Duodenal mucosa (tissue), 2 donors: ENCODE measurements at regions not wholly inside any gene's neighbourhood (a gene's known extent, or its start where the extent isn't known, plus 50 kb on each side); places are given as distances from the start of the nearest gene placed in this dataset.
"Not testable (repeated sequence)": the region's sequence is repeated elsewhere in the genome, so short reads cannot be mapped to it uniquely, and the experiment has no call there.

Experiments
- H3K27ac ChIP-seq: one replicate; pipeline ENCODE4 v1.7.0; 2013; ENCODE audit warnings: low read depth, low read length
- H3K27me3 ChIP-seq, 2 donors: one replicate each; pipeline ENCODE4 v1.7.0; 2013; ENCODE audit warnings: low read length in 2 of 2, control low read depth in 1 of 2; ENCODE audit not compliant: insufficient read depth in 2 of 2, control insufficient read depth in 1 of 2
- H3K36me3 ChIP-seq, 2 donors: one replicate each; pipeline ENCODE4 v1.7.0; 2013; ENCODE audit warnings: low read length in 2 of 2, control low read depth in 1 of 2; ENCODE audit not compliant: insufficient read depth in 2 of 2, control insufficient read depth in 1 of 2
- H3K4me1 ChIP-seq, 2 donors: one replicate each; pipeline ENCODE4 v1.7.0; 2013; ENCODE audit warnings: low read length in 2 of 2, control low read depth in 1 of 2; ENCODE audit not compliant: insufficient read depth in 2 of 2, control insufficient read depth in 1 of 2
- H3K4me3 ChIP-seq, 2 donors: one replicate each; pipeline ENCODE4 v1.7.0; 2013; ENCODE audit warnings: low read length in 2 of 2, low read depth in 1 of 2
- H3K9ac ChIP-seq, 2 donors: one replicate each; pipeline ENCODE4 v1.7.0; 2013; ENCODE audit warnings: low read length in 2 of 2, low read depth in 1 of 2
- H3K9me3 ChIP-seq, 2 donors: one replicate each; pipeline ENCODE4 v1.7.0; 2013; ENCODE audit warnings: low read length in 2 of 2, control low read depth in 1 of 2; ENCODE audit not compliant: control insufficient read depth in 1 of 2

GRCh38 chr15:24039683-24040082 lies 352.6 kb upstream of the NDN start:
- Histone ChIP-seq H3K9ac (no peak overlapping the region), H3K36me3 (no peaks in the 10 kb centered on the region), H3K4me1 (no peaks in the 10 kb centered on the region), H3K27me3 (no peaks in the 10 kb centered on the region), H3K4me3 (no peak overlapping the region), H3K9me3 (peaks cover 13 to 18% of the 10 kb centered on the region in 2 donors), H3K27ac (no peak overlapping the region)

DNA sequence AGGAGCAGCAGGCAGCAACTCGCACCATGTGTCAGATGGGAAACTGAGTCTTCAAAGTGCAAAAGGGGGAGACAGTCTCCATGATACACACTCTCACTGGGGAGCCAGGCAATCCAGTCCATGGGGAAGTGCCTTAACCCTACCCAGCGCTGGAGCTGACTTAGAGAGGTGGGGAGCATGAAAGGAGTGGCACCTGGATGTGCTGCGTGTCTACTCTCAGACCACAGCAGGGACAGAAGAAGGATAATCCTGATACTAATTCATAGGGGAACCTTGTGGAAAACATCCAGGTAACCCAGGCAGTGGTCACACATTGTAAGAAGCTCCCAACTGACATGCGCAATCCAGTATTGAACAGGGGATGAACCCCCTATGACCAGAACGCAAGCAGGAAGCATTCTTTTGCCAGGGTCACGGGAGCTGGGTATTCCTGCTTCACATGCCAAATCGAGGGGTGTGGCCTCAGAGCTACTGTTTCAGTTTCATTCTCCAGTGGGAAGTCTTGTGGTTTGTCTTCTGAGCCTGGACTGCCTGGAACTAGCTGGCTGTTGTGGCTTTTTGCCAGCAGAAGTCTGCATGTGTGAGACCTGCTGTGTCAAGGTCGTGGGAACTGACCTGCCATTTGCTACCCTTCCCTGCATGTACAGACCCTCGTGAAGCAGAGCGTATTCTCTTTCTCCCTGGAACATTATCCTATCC lies 367.6 kb upstream of the NDN start:
- H3K27me3 ChIP-seq, result no peaks in the 10 kb centered on the region
- H3K9ac ChIP-seq, result no peak overlapping the region
- no peaks in the 10 kb centered on the region for H3K36me3 ChIP-seq
- no peak overlapping the region for H3K27ac ChIP-seq
- peaks cover 5 to 11% of the 10 kb centered on the region in 2 donors for H3K9me3 ChIP-seq
- H3K4me1 ChIP-seq, result no peaks in the 10 kb centered on the region
- no peak overlapping the region for H3K4me3 ChIP-seq

DNA sequence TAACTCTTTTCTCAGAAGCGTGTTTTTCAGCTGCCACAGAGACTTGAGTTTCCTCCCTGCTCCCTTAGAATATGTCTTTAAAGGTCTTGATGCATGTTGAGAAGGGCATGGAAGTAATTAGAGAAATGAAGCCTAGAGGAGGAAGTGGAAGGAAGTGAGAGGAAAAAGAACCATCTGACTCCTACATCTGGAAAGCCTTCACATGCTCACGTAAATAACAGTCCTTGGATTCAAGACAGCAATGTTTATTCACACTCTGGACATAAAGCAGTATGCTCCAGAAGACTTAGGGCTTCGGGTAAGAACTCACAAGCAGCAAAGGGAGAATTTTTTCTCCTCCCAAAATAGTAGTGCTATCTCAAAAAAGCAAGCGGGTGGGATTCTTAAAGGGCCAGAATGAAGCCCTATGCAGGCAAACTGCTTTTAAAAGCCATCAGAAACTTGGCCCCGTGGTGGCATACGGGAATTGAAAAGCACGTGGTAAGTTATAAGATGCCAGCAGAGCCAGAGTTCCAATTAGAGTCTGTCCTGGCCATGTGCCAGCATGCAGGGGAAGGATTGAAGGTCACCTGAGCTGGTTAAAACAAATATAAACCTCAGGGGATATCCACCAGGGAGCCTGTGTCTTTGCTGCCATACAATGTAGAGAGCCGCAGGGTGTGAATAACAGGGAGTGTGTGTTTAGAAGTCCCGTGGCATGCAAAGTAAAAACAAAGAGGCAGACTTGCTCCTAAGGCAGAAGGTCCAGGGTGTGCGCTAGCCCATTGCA lies 380.8 kb upstream of the NDN start:
- H3K4me3 ChIP-seq, result no peak overlapping the region
- no peak overlapping the region for H3K27ac ChIP-seq
- no peaks in the 10 kb centered on the region for H3K27me3 ChIP-seq
- H3K9ac ChIP-seq, result no peak overlapping the region
- no peaks in the 10 kb centered on the region for H3K4me1 ChIP-seq
- H3K9me3 ChIP-seq, result peaks cover 10 to 24% of the 10 kb centered on the region in 2 donors
- no peaks in the 10 kb centered on the region for H3K36me3 ChIP-seq

GRCh38 chr15:24075420-24076089 lies 388.4 kb upstream of the NDN start:
- H3K4me1 ChIP-seq, result no peaks in the 10 kb centered on the region
- no peaks in the 10 kb centered on the region for H3K36me3 ChIP-seq
- H3K9me3 ChIP-seq, result peaks cover 17 to 22% of the 10 kb centered on the region in 2 donors
- no peak overlapping the region for H3K27ac ChIP-seq
- no peak overlapping the region for H3K4me3 ChIP-seq
- no peaks in the 10 kb centered on the region for H3K27me3 ChIP-seq
- H3K9ac ChIP-seq, result no peak overlapping the region

DNA sequence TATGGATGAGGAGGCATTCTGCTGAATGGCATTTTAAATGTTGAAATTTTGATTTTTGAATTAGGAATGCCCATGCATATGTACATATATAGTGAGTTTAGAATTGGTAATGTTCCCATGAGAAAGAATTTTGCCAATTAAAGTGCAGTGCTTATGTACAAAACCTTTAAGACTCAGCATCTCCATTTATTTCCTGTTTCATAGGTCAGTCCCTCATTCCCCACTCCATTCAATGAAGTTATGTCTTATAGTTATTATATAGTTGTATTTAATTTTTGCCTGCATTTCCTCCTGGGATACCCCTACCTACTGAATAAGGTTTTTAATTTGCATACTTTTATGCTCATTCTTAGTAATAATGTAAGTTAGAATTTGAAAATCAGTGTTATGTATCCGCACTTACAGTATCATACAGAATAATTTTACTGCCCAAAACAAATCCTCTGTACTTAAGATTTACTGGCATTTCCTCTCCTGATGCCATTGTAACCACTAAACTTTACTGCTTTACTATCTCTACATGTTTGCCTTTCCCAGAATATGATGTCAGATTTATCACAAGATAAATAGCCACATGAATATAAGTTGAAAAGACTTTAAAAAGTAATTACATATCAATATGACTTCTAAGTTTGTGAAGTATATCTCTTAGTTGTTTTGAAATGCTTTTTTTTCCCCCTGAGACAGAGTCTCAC lies 389.1 kb upstream of the NDN start:
- H3K36me3 ChIP-seq, result no peaks in the 10 kb centered on the region
- H3K27ac ChIP-seq, result no peak overlapping the region
- no peaks in the 10 kb centered on the region for H3K4me1 ChIP-seq
- peaks cover 18 to 23% of the 10 kb centered on the region in 2 donors for H3K9me3 ChIP-seq
- H3K4me3 ChIP-seq, result no peak overlapping the region
- no peak overlapping the region for H3K9ac ChIP-seq
- no peaks in the 10 kb centered on the region for H3K27me3 ChIP-seq

GRCh38 chr15:24078310-24079029 lies 391.4 kb upstream of the NDN start:
- no peak overlapping the region for H3K4me3 ChIP-seq
- no peak overlapping the region for H3K9ac ChIP-seq
- H3K36me3 ChIP-seq, result no peaks in the 10 kb centered on the region

DNA sequence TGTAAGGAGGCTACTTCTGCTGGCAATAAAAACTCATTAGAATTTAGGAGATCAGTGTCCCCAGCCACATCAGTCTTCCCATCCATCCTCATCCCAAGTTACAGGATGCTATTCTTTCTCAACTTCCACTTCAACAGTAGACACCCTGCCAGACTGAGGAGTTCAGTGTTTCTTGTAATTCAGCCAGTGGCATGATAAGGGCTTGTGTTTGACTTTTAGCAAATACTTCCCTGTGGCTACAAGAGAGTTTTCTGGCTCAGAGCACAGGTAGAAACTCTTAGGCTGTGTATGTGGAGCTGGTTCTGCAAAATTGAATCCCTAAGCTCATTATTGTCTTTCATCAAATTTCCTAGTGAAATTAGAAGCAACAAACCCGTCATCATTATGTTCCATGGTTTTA lies 401.8 kb upstream of the NDN start:
- not testable (repeated sequence) for H3K27me3 ChIP-seq, H3K27ac ChIP-seq, H3K4me1 ChIP-seq, H3K4me3 ChIP-seq, H3K36me3 ChIP-seq, H3K9ac ChIP-seq
- H3K9me3 ChIP-seq, result peaks cover 17 to 20% of the 10 kb centered on the region in 2 donors

More at GRCh38 chr15:24078310-24079029, 391.4 kb upstream of the NDN start:
- no peaks in the 10 kb centered on the region for H3K4me1 ChIP-seq
- H3K27me3 ChIP-seq, result no peaks in the 10 kb centered on the region
- no peak overlapping the region for H3K27ac ChIP-seq
- H3K9me3 ChIP-seq, result peaks cover 13 to 19% of the 10 kb centered on the region in 2 donors

- not testable (repeated sequence) for H3K9ac ChIP-seq, H3K27ac ChIP-seq, H3K4me1 ChIP-seq, H3K4me3 ChIP-seq, H3K36me3 ChIP-seq, H3K9me3 ChIP-seq, H3K27me3 ChIP-seq
Measured at GRCh38 chr15:24101503-24101902, 414.4 kb upstream of the NDN start.

DNA sequence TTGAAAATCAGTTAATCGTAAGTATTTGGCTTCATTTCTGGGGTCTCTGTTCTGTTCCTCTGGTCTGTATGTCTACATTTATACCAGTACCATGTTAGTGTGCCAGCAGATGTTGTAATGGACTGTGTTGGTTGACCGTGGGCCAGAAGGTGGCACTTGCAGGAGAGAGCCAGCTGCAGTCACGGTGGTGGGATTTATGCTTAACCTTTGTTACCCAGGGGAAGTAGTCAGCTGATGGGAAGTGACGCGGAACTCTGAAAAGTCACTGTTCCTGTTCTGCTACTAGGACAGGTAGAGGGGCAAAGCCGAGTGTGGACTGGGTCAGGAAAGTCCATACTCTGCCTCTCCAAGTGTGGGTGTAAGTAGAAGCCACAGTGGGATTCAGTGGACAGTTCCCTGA lies 420.4 kb upstream of the NDN start:
- H3K36me3 ChIP-seq, H3K9me3 ChIP-seq, H3K27me3 ChIP-seq, H3K9ac ChIP-seq, H3K4me1 ChIP-seq, H3K27ac ChIP-seq, H3K4me3 ChIP-seq: not testable (repeated sequence)
